OCI-LY1 (cell line): ENCODE measurements at regions not wholly inside any gene's neighbourhood (a gene's known extent, or its start where the extent isn't known, plus 50 kb on each side); places are given as distances from the start of the nearest gene placed in this dataset.

Source experiments
- H2AFZ ChIP-seq: fragments of 200-600 bp; sonication (generic), shearing (Covaris generic); 2 replicates; pipeline ENCODE4 v1.6.0; 2014; ENCODE audit warnings: antibody characterized with exemption, mild to moderate bottlenecking, low read length
- H3F3A ChIP-seq: fragments of 200-600 bp; sonication (generic), shearing (Covaris generic); 2 replicates; pipeline ENCODE4 v1.6.0; 2014; ENCODE audit warnings: mild to moderate bottlenecking, antibody characterized with exemption, low read length, moderate library complexity; ENCODE audit not compliant: insufficient read depth
- H3K27ac ChIP-seq: fragments of 200-600 bp; sonication (generic); 2 replicates; pipeline ENCODE4 v1.5.1; 2014; ENCODE audit warnings: low read length, mixed run types, mild to moderate bottlenecking, low read depth; ENCODE audit not compliant: poor library complexity, severe bottlenecking
- H3K27me3 ChIP-seq: fragments of 200-600 bp; sonication (generic); 2 replicates; pipeline ENCODE4 v1.6.0; 2014; ENCODE audit warnings: antibody characterized with exemption, mild to moderate bottlenecking, low read length, moderate library complexity; ENCODE audit not compliant: insufficient read depth
- H3K36me3 ChIP-seq: fragments of 200-600 bp; sonication (generic); 2 replicates; pipeline ENCODE4 v1.6.1; 2014; ENCODE audit warnings: mild to moderate bottlenecking, antibody characterized with exemption, low read length, moderate library complexity, mixed read lengths; ENCODE audit not compliant: insufficient read depth
- H3K4me1 ChIP-seq: fragments of 200-600 bp; sonication (generic); 2 replicates; pipeline ENCODE4 v1.5.1; 2014; ENCODE audit warnings: mild to moderate bottlenecking, low read length, moderate library complexity; ENCODE audit not compliant: insufficient read depth, severe bottlenecking
- H3K4me2 ChIP-seq: fragments of 200-600 bp; sonication (generic), shearing (Covaris generic); 2 replicates; pipeline ENCODE4 v1.6.1; 2014; ENCODE audit warnings: low read length
- H3K4me3 ChIP-seq: fragments of 200-600 bp; sonication (generic); 2 replicates; pipeline ENCODE4 v1.5.1; 2014; ENCODE audit warnings: low read length, low read depth, mild to moderate bottlenecking, mixed read lengths; ENCODE audit not compliant: poor library complexity, severe bottlenecking
- H3K79me2 ChIP-seq: fragments of 200-600 bp; shearing (Covaris generic); 2 replicates; pipeline ENCODE4 v1.6.1; 2016; ENCODE audit warnings: mixed run types, low read length, mixed read lengths; ENCODE audit not compliant: insufficient read depth
- H3K9ac ChIP-seq: fragments of 200-600 bp; sonication (generic), shearing (Covaris generic); 2 replicates; pipeline ENCODE4 v1.6.1; 2014; ENCODE audit warnings: mild to moderate bottlenecking, low read length, mixed read lengths
- H3K9me2 ChIP-seq: fragments of 200-600 bp; sonication (generic), shearing (Covaris generic); 2 replicates; pipeline ENCODE4 v1.6.1; 2014; ENCODE audit warnings: low read depth, mild to moderate bottlenecking, low read length, mixed read lengths
- H3K9me3 ChIP-seq: fragments of 200-600 bp; shearing (Covaris generic); 2 replicates; pipeline ENCODE4 v1.6.1; 2014; ENCODE audit warnings: low read length, mixed read lengths
- H4K20me1 ChIP-seq: fragments of 200-600 bp; sonication (generic), shearing (Covaris generic); 2 replicates; pipeline ENCODE4 v1.6.0; 2016; ENCODE audit warnings: mild to moderate bottlenecking, low read length; ENCODE audit not compliant: insufficient read depth
- EZH2 ChIP-seq: fragments of 200-600 bp; sonication (generic), shearing (Covaris generic); IDR thresholded peaks from 2 replicates; pipeline ENCODE4 v1.8.0; 2017; ENCODE audit warnings: borderline replicate concordance, mixed run types, mild to moderate bottlenecking, antibody characterized with exemption, low read length, moderate library complexity, mixed read lengths
- TF ChIP-seq, protein P1 (sequence below): fragments of 200-600 bp; sonication (generic), shearing (Covaris generic); IDR thresholded peaks from 2 replicates; pipeline ENCODE4 v1.5.1; 2017; ENCODE audit warnings: mild to moderate bottlenecking, antibody characterized with exemption, low read length, moderate library complexity, mixed read lengths

DNA sequence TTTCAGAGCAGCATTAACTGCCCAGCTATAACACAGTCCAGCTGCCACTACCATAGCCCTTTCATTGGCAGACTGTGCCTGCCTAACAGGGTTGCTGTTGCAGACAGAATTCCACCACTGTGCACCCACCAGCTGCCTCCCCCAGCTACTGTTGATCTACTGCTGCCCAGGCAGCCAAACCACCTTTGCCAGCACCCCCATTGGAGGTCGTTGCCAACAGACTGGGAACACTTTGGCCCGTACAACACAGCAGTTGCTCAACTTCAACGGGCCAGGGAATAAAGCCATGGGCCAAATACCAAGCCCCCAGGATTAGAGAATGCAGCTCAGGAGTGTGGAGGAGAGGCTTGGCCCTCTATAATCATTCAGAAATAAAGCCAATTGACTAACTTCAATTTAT, 473.6 kb downstream of the CDH11 start:
- H3K4me3 ChIP-seq: no peak overlapping the region
- no peaks in the 10 kb centered on the region for H3K9me2 ChIP-seq
- H3K36me3 ChIP-seq: no peaks in the 10 kb centered on the region
- H4K20me1 ChIP-seq: no peaks in the 10 kb centered on the region
- no peak overlapping the region for H3K9ac ChIP-seq
- H3K9me3 ChIP-seq: peaks cover 6% of the 10 kb centered on the region; the same call in 1 of the 2 replicates
- no peaks in the 10 kb centered on the region for H3K79me2 ChIP-seq
- H3K27ac ChIP-seq: no peak overlapping the region
- no peak overlapping the region for H2AFZ ChIP-seq
- H3K4me2 ChIP-seq: no peak overlapping the region
- H3K4me1 ChIP-seq: no peaks in the 10 kb centered on the region
- no peak for TF ChIP-seq EZH2
- TF ChIP-seq, protein P1, sequence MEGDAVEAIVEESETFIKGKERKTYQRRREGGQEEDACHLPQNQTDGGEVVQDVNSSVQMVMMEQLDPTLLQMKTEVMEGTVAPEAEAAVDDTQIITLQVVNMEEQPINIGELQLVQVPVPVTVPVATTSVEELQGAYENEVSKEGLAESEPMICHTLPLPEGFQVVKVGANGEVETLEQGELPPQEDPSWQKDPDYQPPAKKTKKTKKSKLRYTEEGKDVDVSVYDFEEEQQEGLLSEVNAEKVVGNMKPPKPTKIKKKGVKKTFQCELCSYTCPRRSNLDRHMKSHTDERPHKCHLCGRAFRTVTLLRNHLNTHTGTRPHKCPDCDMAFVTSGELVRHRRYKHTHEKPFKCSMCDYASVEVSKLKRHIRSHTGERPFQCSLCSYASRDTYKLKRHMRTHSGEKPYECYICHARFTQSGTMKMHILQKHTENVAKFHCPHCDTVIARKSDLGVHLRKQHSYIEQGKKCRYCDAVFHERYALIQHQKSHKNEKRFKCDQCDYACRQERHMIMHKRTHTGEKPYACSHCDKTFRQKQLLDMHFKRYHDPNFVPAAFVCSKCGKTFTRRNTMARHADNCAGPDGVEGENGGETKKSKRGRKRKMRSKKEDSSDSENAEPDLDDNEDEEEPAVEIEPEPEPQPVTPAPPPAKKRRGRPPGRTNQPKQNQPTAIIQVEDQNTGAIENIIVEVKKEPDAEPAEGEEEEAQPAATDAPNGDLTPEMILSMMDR: no peak
- H3F3A ChIP-seq: no peaks in the 10 kb centered on the region
- H3K27me3 ChIP-seq: no peaks in the 10 kb centered on the region

DNA sequence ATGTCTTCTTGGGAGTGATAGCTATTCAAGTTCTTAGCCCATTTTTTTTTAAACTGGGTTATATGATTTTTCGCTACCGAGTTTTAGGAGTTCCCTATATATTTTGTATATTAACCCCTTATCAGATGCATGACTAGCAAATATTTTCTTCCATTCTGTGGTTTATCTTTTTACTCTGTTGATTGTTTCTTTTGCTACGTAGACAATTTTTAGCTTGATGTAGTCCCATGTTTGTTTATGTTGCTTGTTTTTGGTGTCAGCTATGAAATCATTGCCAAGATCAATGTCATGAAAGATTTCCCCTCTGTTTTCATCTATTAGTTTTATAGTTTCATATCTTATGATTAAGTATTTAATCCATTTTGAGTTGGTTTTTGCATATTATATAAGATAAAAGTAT, 480.5 kb downstream of the CDH11 start:
- H3K9me3 ChIP-seq: peaks cover 2% of the 10 kb centered on the region; the same call in 1 of the 2 replicates
- H3K36me3 ChIP-seq: no peaks in the 10 kb centered on the region
- H3F3A ChIP-seq: no peaks in the 10 kb centered on the region
- H4K20me1 ChIP-seq: no peaks in the 10 kb centered on the region
- H2AFZ ChIP-seq: no peak overlapping the region
- H3K4me3 ChIP-seq: no peak overlapping the region
- H3K79me2 ChIP-seq: no peaks in the 10 kb centered on the region
- H3K27ac ChIP-seq: no peak overlapping the region
- H3K9me2 ChIP-seq: no peaks in the 10 kb centered on the region
- H3K4me1 ChIP-seq: no peaks in the 10 kb centered on the region
- H3K4me2 ChIP-seq: no peak overlapping the region
- no peak overlapping the region for H3K9ac ChIP-seq
- no peaks in the 10 kb centered on the region for H3K27me3 ChIP-seq
- TF ChIP-seq, protein P1: no peak
- no peak for TF ChIP-seq EZH2

DNA sequence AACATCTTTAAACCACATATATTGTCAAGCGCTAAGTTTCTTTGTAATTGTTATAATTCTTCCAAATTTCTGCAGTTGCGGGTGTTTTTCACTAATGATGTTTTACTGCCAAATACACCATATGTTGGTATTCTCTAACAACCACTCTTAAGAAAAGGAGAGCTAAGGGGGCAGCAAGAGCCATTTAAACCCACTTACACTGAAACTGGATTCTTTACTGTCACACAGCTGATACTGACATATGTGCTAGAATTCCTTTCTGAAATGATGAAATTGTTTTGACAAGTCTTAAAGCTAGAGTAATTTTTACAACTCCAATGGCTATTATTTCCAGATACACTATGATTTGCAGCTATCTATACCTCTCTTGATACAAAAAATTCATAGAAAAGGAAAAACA, 483.1 kb downstream of the CDH11 start:
- Histone ChIP-seq H3K9me2 (no peaks in the 10 kb centered on the region), H3K4me3 (no peak overlapping the region), H3K4me2 (no peak overlapping the region), H3K27ac (no peak overlapping the region), H3K9ac (no peak overlapping the region), H3K36me3 (no peaks in the 10 kb centered on the region), H3F3A (no peaks in the 10 kb centered on the region), H4K20me1 (no peaks in the 10 kb centered on the region), H3K9me3 (peaks cover 2% of the 10 kb centered on the region; the same call in 1 of the 2 replicates), H2AFZ (no peak overlapping the region), H3K79me2 (no peaks in the 10 kb centered on the region), H3K27me3 (no peaks in the 10 kb centered on the region), H3K4me1 (no peaks in the 10 kb centered on the region)
- TF ChIP-seq, protein P1: no peak
- TF ChIP-seq EZH2: no peak
